ENCODE measurements at regions not wholly inside any gene's neighbourhood (a gene's known extent, or its start where the extent isn't known, plus 50 kb on each side); places are given as distances from the start of the nearest gene placed in this dataset.

- H4K8ac ChIP-seq (replicated peaks; ENCODE audit: insufficient read length, low read depth, low read length) = no peak overlapping the region
- no peak overlapping the region for H2BK5ac ChIP-seq (ENCODE audit: insufficient read length, low read length)
- no peak overlapping the region for H4K5ac ChIP-seq (ENCODE audit: insufficient read length, low read depth, low read length)
- H3K36me3 Mint-ChIP-seq (ENCODE audit: insufficient read depth in 1 of 3, low read depth in 3 of 3) = no peaks in the 10 kb centered on the region
- H4K20me1 ChIP-seq (ENCODE audit: control insufficient read depth, insufficient read depth, insufficient read length) = no peaks in the 10 kb centered on the region
- no peak overlapping the region for H3T11ph ChIP-seq (ENCODE audit: low read length)
- H3K18ac ChIP-seq (ENCODE audit: insufficient read length, low read depth, low read length) = no peak overlapping the region
- peaks cover 2% of the 10 kb centered on the region; the same call in 1 of the 2 replicates for H3K4me1 ChIP-seq (ENCODE audit: insufficient read depth, low read length)
- H2BK12ac ChIP-seq (ENCODE audit: insufficient read length, low read depth, low read length) = no peak overlapping the region
- H3K9me3 ChIP-seq (ENCODE audit: control insufficient read depth, low read depth, low read length) = no peaks in the 10 kb centered on the region
- no peak overlapping the region for H3K14ac ChIP-seq (ENCODE audit: insufficient read depth, low read length)
- DNase-seq = no peak
- H3K27ac Mint-ChIP-seq = no peak overlapping the region; a peak in 1 of 7 replicates
- no peak overlapping the region for H2BK15ac ChIP-seq (ENCODE audit: low read depth, low read length)
- no peak overlapping the region; a peak in 1 of 5 replicates for H3K4me3 Mint-ChIP-seq
- H3K9me3 Mint-ChIP-seq = no peaks in the 10 kb centered on the region; a peak in 1 of 5 replicates
- no peak overlapping the region for H3K9ac ChIP-seq (ENCODE audit: extremely low read depth, insufficient read length, low read length)
- no peak overlapping the region for H3K4me2 ChIP-seq (ENCODE audit: insufficient read depth, insufficient read length, low read length)
- no peak overlapping the region for H3K56ac ChIP-seq (ENCODE audit: insufficient read length, low read depth, low read length)
- H2BK20ac ChIP-seq (ENCODE audit: low read depth, low read length, poor library complexity, severe bottlenecking) = no peak overlapping the region
- H3K4ac ChIP-seq (ENCODE audit: low read depth, low read length) = no peak overlapping the region
- H3K23ac ChIP-seq (ENCODE audit: insufficient read length, low read depth, low read length) = no peak overlapping the region
- no peak overlapping the region for H2BK120ac ChIP-seq (ENCODE audit: low read depth, low read length, poor library complexity, severe bottlenecking)
- H4K91ac ChIP-seq (ENCODE audit: insufficient read length, low read depth, low read length) = no peak overlapping the region
- H3K79me1 ChIP-seq (ENCODE audit: insufficient read depth, low read depth, low read length, poor library complexity, severe bottlenecking) = no peaks in the 10 kb centered on the region
- no peak overlapping the region for H3K27ac ChIP-seq (ENCODE audit: insufficient read length, low read depth, low read length)
- H3K27me3 Mint-ChIP-seq (ENCODE audit: low read depth) = no peaks in the 10 kb centered on the region; the same call in 1 of the 2 replicates
- no peaks in the 10 kb centered on the region for H3K79me2 ChIP-seq (ENCODE audit: insufficient read depth, low read length)
- H3K27me3 ChIP-seq (ENCODE audit: insufficient read depth, low read length) = no peaks in the 10 kb centered on the region
- WGBS (ENCODE audit: extremely low coverage, insufficient read length, low lambda C conversion rate) = no CpG with 5 or more reads among the region's 9 CpGs
- no peak overlapping the region for H2AFZ ChIP-seq (ENCODE audit: low read length)
- H3K23me2 ChIP-seq (ENCODE audit: insufficient read length, low read depth, low read length, poor library complexity, severe bottlenecking) = no peaks in the 10 kb centered on the region
- no peak for TF ChIP-seq CTCF (conservative IDR thresholded peaks at IDR 0.05)
- peaks cover 4 to 14% of the 10 kb centered on the region in 2 experiments; a peak in 2 of 4 replicates for H3K4me1 Mint-ChIP-seq
- H2AK5ac ChIP-seq (ENCODE audit: insufficient read length, low read length) = no peak overlapping the region
Measured at GRCh38 chr21:35559128-35559828, 501.0 kb downstream of the SETD4 start.

Measured in H9 (cell line).